Right lobe of liver (tissue), 6 donors: ENCODE measurements at regions not wholly inside any gene's neighbourhood (a gene's known extent, or its start where the extent isn't known, plus 50 kb on each side); places are given as distances from the start of the nearest gene placed in this dataset.

Source experiments
- ATAC-seq, 4 donors: fragments of 200-7000 bp; cut with Tn5 transposase; one replicate each; pipeline ENCODE4 v1.9.1; 2020; ENCODE audit warnings: mild to moderate bottlenecking in 4 of 4, moderate library complexity in 4 of 4
- DNase-seq, 3 donors: peaks; one replicate each; pipeline ENCODE4 v3.0.0-alpha.2; 2020
- H3K27ac ChIP-seq, 3 donors: fragments of 200-600 bp; one replicate each; pipeline ENCODE4 v1.8.0; 2022
- H3K27me3 ChIP-seq, 2 donors: fragments of 200-600 bp; one replicate each; pipeline ENCODE4 v1.8.0; 2022
- H3K36me3 ChIP-seq, 4 donors: fragments of 200-600 bp; sonication (generic) in 1 of 4; one replicate each; pipeline versions ENCODE4 v1.5.1 to v1.8.0; 2017 to 2022; ENCODE audit warnings: control low read depth in 1 of 4
- H3K4me1 ChIP-seq, 4 donors: fragments of 200-600 bp; sonication (generic) in 1 of 4; one replicate each; pipeline versions ENCODE4 v1.5.1 to v1.8.0; 2017 to 2022; ENCODE audit warnings: control low read depth in 1 of 4
- H3K4me3 ChIP-seq, 3 donors: fragments of 200-600 bp; one replicate each; pipeline ENCODE4 v1.8.0; 2022
- H3K9me3 ChIP-seq, 4 donors: fragments of 200-600 bp; sonication (generic) in 1 of 4; one replicate each; pipeline versions ENCODE4 v1.5.1 to v1.8.0; 2017 to 2022; ENCODE audit warnings: control low read depth in 1 of 4
- CTCF ChIP-seq, 4 donors: fragments of 200-600 bp in 3 of 4; fragments of 450-650 bp in 1 of 4; IDR thresholded peaks; one replicate each; pipeline versions ENCODE4 v1.5.1 to v1.8.0; 2016 to 2022; ENCODE audit warnings: antibody characterized with exemption in 4 of 4, mild to moderate bottlenecking in 2 of 4
- POLR2A ChIP-seq: fragments of 450-650 bp; IDR thresholded peaks from one replicate; pipeline ENCODE4 v1.6.1; 2017; ENCODE audit warnings: antibody characterized with exemption, mild to moderate bottlenecking
- WGBS: methylation state at CpG from one replicate; pipeline ENCODE4 v1.1.6; 2018; ENCODE audit warnings: low coverage, low lambda C conversion rate; ENCODE audit not compliant: insufficient coverage; ENCODE audit errors: missing lambda C conversion rate; 5-methylcytosine and 5-hydroxymethylcytosine counted together
- intact Hi-C, 2 donors: fragments of 100-400 bp; cut with DNase I; formaldehyde crosslinking; loops; one replicate each; pipeline versions ENCODE4 v1.11.2 to v1.14.1; 2022
- donor health status: DM: no; HTN: yes; CAD: no.
- donor health status: DM: no; HTN: no; CAD: no.
- donor health status: DM: no; HTN: no; CAD: no.
- donor health status: DM: no; HTN: yes; CAD: no.
- donor health status: DM: no; HTN: yes; CAD: no.

GRCh38 chr11:112656772-112657428 lies 304.3 kb upstream of the NCAM1 start:
- Histone ChIP-seq H3K4me3 (no peak overlapping the region), H3K27ac (no peak overlapping the region), H3K36me3 (no peaks in the 10 kb centered on the region), H3K27me3 (no peaks in the 10 kb centered on the region), H3K9me3 (no peaks in the 10 kb centered on the region), H3K4me1 (no peaks in the 10 kb centered on the region)
- no peak for TF ChIP-seq CTCF (IDR thresholded peaks at IDR 0.05)
- no peak for TF ChIP-seq POLR2A
- intact Hi-C loops, result no loop called here
- DNase-seq, result no peak
- ATAC-seq, result no peak
- WGBS, result 47% methylated on average over 6 of the region's 6 CpGs

DNA sequence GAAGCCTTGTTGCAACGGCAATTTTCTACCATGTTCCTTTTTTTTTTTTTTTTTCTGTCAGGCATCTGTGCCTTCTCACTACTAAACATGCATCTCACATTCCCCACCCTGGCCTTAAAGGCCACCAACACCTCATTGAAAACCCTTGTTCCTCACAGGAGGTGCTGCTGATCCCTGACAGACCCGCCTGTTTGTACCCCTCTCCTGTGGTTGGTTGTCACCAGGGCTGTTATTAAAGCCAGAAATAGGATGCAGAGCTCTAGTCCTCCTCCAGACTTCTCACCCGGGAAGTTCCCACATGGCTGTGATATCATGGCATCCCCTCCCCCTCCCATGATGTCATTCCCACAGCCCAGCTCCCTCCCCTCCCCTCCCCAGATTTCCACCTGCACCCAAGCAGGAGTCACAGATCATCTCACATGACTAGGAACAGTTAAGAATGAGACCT lies 302.8 kb upstream of the NCAM1 start:
- WGBS, result 17% methylated on average over 3 of the region's 3 CpGs
- Histone ChIP-seq H3K4me3 (no peak overlapping the region), H3K27ac (no peak overlapping the region), H3K27me3 (no peaks in the 10 kb centered on the region), H3K36me3 (no peaks in the 10 kb centered on the region), H3K9me3 (no peaks in the 10 kb centered on the region), H3K4me1 (no peaks in the 10 kb centered on the region)
- intact Hi-C loops, result no loop called here
- DNase-seq, result no peak
- ATAC-seq, result no peak
- no peak for TF ChIP-seq CTCF (IDR thresholded peaks at IDR 0.05)
- no peak for TF ChIP-seq POLR2A

GRCh38 chr11:112661146-112661545 lies 300.1 kb upstream of the NCAM1 start:
- DNase-seq (no peak), ATAC-seq (no peak)
- H3K9me3 ChIP-seq, result no peaks in the 10 kb centered on the region
- intact Hi-C loops, result no loop called here
- H3K36me3 ChIP-seq, result no peaks in the 10 kb centered on the region
- H3K4me3 ChIP-seq, result no peak overlapping the region
- H3K27ac ChIP-seq, result no peak overlapping the region
- WGBS, result 33% methylated on average over 1 of the region's 1 CpG
- no peaks in the 10 kb centered on the region for H3K27me3 ChIP-seq
- H3K4me1 ChIP-seq, result no peaks in the 10 kb centered on the region
- TF ChIP-seq POLR2A (no peak), CTCF (IDR thresholded peaks at IDR 0.05) (no peak)

DNA sequence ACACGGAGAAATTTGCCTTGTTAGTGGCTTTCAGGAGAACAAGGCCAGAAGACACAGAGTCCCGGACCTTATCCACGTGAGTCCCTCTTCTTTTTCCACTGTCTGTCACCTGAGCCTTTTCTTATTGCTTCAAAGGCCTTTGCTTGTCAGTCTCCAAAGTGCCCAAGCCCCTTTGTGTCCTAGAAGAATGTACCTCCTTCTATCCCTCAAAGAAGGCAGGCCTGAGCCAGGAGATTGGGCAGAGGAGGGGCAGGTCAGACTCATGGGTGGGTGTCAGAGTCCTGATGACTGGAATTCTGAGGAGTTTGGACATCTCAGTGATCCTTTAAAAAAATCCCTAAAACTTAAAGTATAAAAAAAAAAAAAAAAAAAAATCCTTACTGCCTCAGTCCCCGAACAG lies 299.6 kb upstream of the NCAM1 start:
- intact Hi-C loops, result no loop called here
- TF ChIP-seq CTCF (IDR thresholded peaks at IDR 0.05), result no peak
- WGBS, result 53% methylated on average over 4 of the region's 4 CpGs
- Histone ChIP-seq H3K4me1 (no peaks in the 10 kb centered on the region), H3K9me3 (no peaks in the 10 kb centered on the region), H3K4me3 (no peak overlapping the region), H3K27ac (no peak overlapping the region), H3K36me3 (no peaks in the 10 kb centered on the region), H3K27me3 (no peaks in the 10 kb centered on the region)
- ATAC-seq (no peak), DNase-seq (no peak)

DNA sequence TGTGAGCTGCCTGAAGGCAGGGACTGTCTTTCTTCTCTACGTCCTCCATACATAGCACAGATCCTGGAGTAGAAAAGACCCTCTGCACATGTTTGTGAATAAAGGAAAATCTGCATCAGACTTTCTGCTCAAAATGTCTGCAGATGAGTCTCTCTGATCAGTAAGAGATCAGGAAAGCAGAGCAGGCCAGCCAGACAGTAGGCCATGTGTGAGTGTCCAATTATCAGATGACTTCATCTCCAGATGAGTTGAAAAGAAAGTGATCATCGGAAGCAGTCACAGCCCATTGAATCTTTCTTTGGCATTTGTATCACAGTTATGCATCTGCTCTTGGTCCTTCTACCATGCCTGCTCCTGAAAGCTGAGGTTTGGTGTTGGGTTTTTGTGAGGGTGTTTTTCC lies 298.7 kb upstream of the NCAM1 start:
- H3K27me3 ChIP-seq, result no peaks in the 10 kb centered on the region
- no peaks in the 10 kb centered on the region for H3K4me1 ChIP-seq
- intact Hi-C loops, result no loop called here
- ATAC-seq, result no peak
- H3K27ac ChIP-seq, result no peak overlapping the region
- no peaks in the 10 kb centered on the region for H3K9me3 ChIP-seq
- no peaks in the 10 kb centered on the region for H3K36me3 ChIP-seq
- H3K4me3 ChIP-seq, result no peak overlapping the region
- DNase-seq, result no peak
- WGBS, result 50% methylated on average over 1 of the region's 2 CpGs
- TF ChIP-seq POLR2A (no peak), CTCF (IDR thresholded peaks at IDR 0.05) (no peak)
